Panc1 (cell line): ENCODE measurements at regions not wholly inside any gene's neighbourhood (a gene's known extent, or its start where the extent isn't known, plus 50 kb on each side); places are given as distances from the start of the nearest gene placed in this dataset.

Experiments
- ATAC-seq: fragments of 200-7000 bp; cut with Tn5 transposase; 2 replicates; pipeline ENCODE4 v1.9.1; 2020; ENCODE audit warnings: mild to moderate bottlenecking, moderate library complexity
- BruUV-seq: library from RNA; stranded (reverse); fragments of 400-500 nt; replicated peaks from 2 replicates; lab custom pipeline; 2021; lab: Mats Ljungman, UMichigan
- CTCF ChIA-PET: fragments of 300-600 bp; sonication (Branson Sonifier 250); formaldehyde crosslinking; loops from one replicate; lab custom pipeline; 2022; ENCODE audit warnings: antibody characterized with exemption; lab: Charles Lee
- POLR2A ChIA-PET: fragments of 300-600 bp; sonication (Branson Sonifier 250); formaldehyde crosslinking; loops from one replicate; lab custom pipeline; 2022; ENCODE audit warnings: antibody characterized with exemption; lab: Charles Lee
- DNase-seq: peaks from one replicate; pipeline ENCODE4 v3.0.0-alpha.2; 2010; ENCODE audit warnings: low read depth, low spot score
- H3K27ac ChIP-seq: 2 replicates; pipeline ENCODE4 v1.5.1; 2011; ENCODE audit warnings: mild to moderate bottlenecking, low read length, inconsistent platforms
- H3K27me3 ChIP-seq: fragments of 200-500 bp; sonication (Bioruptor generic); 2 replicates; pipeline ENCODE4 v1.6.0; 2014; ENCODE audit warnings: low read length, inconsistent platforms; ENCODE audit not compliant: control insufficient read depth, insufficient read depth
- H3K36me3 ChIP-seq: fragments of 200-500 bp; sonication (Bioruptor generic); 2 replicates; pipeline ENCODE4 v1.5.1; 2014; ENCODE audit warnings: inconsistent platforms, mild to moderate bottlenecking, low read length, moderate library complexity; ENCODE audit not compliant: control insufficient read depth, insufficient read depth
- H3K4me1 ChIP-seq: 2 replicates; pipeline ENCODE4 v1.5.1; 2011; ENCODE audit warnings: inconsistent platforms, mild to moderate bottlenecking, low read length, moderate library complexity; ENCODE audit not compliant: control insufficient read depth, insufficient read depth
- H3K4me3 ChIP-seq, 2 experiments: 2 replicates each; pipeline ENCODE4 v1.5.1; 2011 to 2012; ENCODE audit warnings: low read depth in 2 of 2, low read length in 2 of 2, mild to moderate bottlenecking in 2 of 2, inconsistent platforms in 1 of 2, moderate library complexity in 1 of 2
- H3K9me3 ChIP-seq: fragments of 200-500 bp; sonication (Bioruptor generic); 2 replicates; pipeline ENCODE4 v1.5.1; 2014; ENCODE audit warnings: low read depth, mild to moderate bottlenecking, inconsistent platforms, low read length, moderate library complexity; ENCODE audit not compliant: control insufficient read depth, insufficient read depth
- CTCF ChIP-seq: fragments of 450-650 bp; IDR thresholded peaks from 2 replicates; pipeline ENCODE4 v1.5.1; 2017; ENCODE audit warnings: mild to moderate bottlenecking
- POLR2AphosphoS5 ChIP-seq: IDR thresholded peaks from 2 replicates; pipeline ENCODE4 v1.6.1; 2012; ENCODE audit warnings: mild to moderate bottlenecking, low read depth, low read length, moderate library complexity
- REST ChIP-seq, 2 experiments: IDR thresholded peaks; 2 replicates each; pipeline ENCODE4 v1.6.1; 2011 to 2012; ENCODE audit warnings: low read depth in 2 of 2, control low read depth in 1 of 2, low read length in 1 of 2, mild to moderate bottlenecking in 1 of 2, moderate library complexity in 1 of 2; ENCODE audit not compliant: insufficient read depth in 1 of 2
- SIN3A ChIP-seq: IDR thresholded peaks from 2 replicates; pipeline ENCODE4 v1.6.1; 2012; ENCODE audit warnings: low read depth, mild to moderate bottlenecking, low read length, moderate library complexity, borderline replicate concordance; ENCODE audit not compliant: insufficient read depth
- TCF7L2 ChIP-seq: IDR thresholded peaks from 2 replicates; pipeline ENCODE4 v1.6.1; 2011; ENCODE audit warnings: mild to moderate bottlenecking, low read depth, low read length, inconsistent platforms
- in situ Hi-C: cut with HindIII; loops from 2 replicates; pipeline ENCODE4 v1.10.0; 2016; ENCODE audit warnings: low sequenced_read_pairs, low pct_unique_long_range_greater_than_20kb
- intact Hi-C: fragments of 100-400 bp; cut with micrococcal nuclease; formaldehyde crosslinking; loops from one replicate; pipeline ENCODE4 v1.10.0; 2022; ENCODE audit not compliant: unreplicated experiment

- Histone ChIP-seq H3K27me3 (no peaks in the 10 kb centered on the region), H3K4me1 (peaks cover 12% of the 10 kb centered on the region), H3K4me3 (no peak overlapping the region), H3K9me3 (no peaks in the 10 kb centered on the region), H3K27ac (peak overlapping the region; percentile 44; the same call in 1 of the 2 replicates), H3K36me3 (no peaks in the 10 kb centered on the region)
- DNase-seq = no peak
- ChIA-PET CTCF (no interaction called here), POLR2A (interaction anchor here (0.5 kb wide), 1 partner anchor 235 kb away, joined by 6 read pairs; no protein-coding TSS in a partner anchor)
- no peak for TF ChIP-seq REST (IDR thresholded peaks at IDR 0.05; ENCODE audit: insufficient read depth in 1 of 2, low read depth in 2 of 2, low read length in 1 of 2)
- no peak for TF ChIP-seq TCF7L2
- no peak for TF ChIP-seq SIN3A
- TF ChIP-seq CTCF = no peak
- no peak for TF ChIP-seq POLR2AphosphoS5
- intact Hi-C loops = loop anchor here (5.0 to 10.0 kb wide), 4 partner anchors 249 to 859 kb away; no protein-coding TSS in a partner anchor
- in situ Hi-C loops = no loop called here
- ATAC-seq = no peak; the same call in 1 of the 2 replicates
- BruUV-seq = no TSS peak
Observed at GRCh38 chr13:99655351-99656091, 154.2 kb downstream of the TM9SF2 start.

DNA sequence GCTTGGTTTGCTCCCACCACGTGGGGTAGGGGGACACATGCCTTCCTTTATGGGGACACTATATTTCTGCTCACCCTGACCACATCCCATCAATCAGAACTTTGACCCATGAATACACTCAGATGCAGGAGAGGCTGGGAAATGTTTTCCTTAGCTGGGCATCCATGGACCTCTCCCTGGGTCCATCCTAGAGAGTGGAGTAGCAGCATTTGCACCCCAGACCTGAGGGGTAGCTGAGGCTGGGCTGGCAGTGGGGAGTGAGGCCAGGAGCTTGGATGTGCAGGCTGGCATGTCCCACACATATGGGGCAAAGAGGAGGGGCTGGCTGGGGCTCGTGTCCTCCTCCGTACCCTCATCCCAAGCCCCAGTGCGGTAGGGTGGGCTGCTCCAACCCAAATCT lies 152.8 kb downstream of the TM9SF2 start:
- H3K27ac ChIP-seq = no peak overlapping the region
- POLR2A ChIA-PET = no interaction called here
- H3K27me3 ChIP-seq = no peaks in the 10 kb centered on the region
- H3K4me3 ChIP-seq = no peak overlapping the region
- intact Hi-C loops (loop anchor here (10.0 kb wide), 3 partner anchors 251 to 861 kb away; no protein-coding TSS in a partner anchor), in situ Hi-C loops (no loop called here)
- ATAC-seq = no peak
- CTCF ChIA-PET = no interaction called here
- BruUV-seq = no TSS peak
- H3K9me3 ChIP-seq = no peaks in the 10 kb centered on the region
- DNase-seq = no peak
- no peaks in the 10 kb centered on the region for H3K36me3 ChIP-seq
- TF ChIP-seq POLR2AphosphoS5 (no peak), REST (IDR thresholded peaks at IDR 0.05; ENCODE audit: insufficient read depth in 1 of 2, low read depth in 2 of 2, low read length in 1 of 2) (no peak), SIN3A (no peak), CTCF (no peak), TCF7L2 (no peak)
- peaks cover 12% of the 10 kb centered on the region for H3K4me1 ChIP-seq
